Naive B cell (primary cell): ENCODE measurements at regions not wholly inside any gene's neighbourhood (a gene's known extent, or its start where the extent isn't known, plus 50 kb on each side); places are given as distances from the start of the nearest gene placed in this dataset.

Experiments
- ATAC-seq, 2 donors: fragments of 150-1000 bp; cut with Tn5 transposase; 2 replicates each; pipeline ENCODE4 v1.10.0; 2021; ENCODE audit warnings: low read depth in 2 of 2, mild to moderate bottlenecking in 2 of 2, moderate library complexity in 2 of 2
- DNase-seq: peaks from one replicate; pipeline ENCODE4 v3.0.0; 2022
- H3K27ac Mint-ChIP-seq, 6 donors: one replicate each; pipeline ENCODE4 v1.8.0; 2020 to 2022; ENCODE audit warnings: mild to moderate bottlenecking in 6 of 6, mixed read lengths in 6 of 6, moderate library complexity in 5 of 6, inconsistent platforms in 2 of 6
- H3K27me3 Mint-ChIP-seq, 3 donors: one replicate each; pipeline ENCODE4 v1.8.0; 2021 to 2022; ENCODE audit warnings: mixed read lengths in 3 of 3, mild to moderate bottlenecking in 1 of 3
- H3K36me3 Mint-ChIP-seq, 2 donors: one replicate each; pipeline ENCODE4 v1.8.0; 2020 to 2022; ENCODE audit warnings: mixed read lengths in 2 of 2, inconsistent platforms in 1 of 2, mild to moderate bottlenecking in 1 of 2
- H3K4me1 Mint-ChIP-seq, 3 donors: one replicate each; pipeline ENCODE4 v1.8.0; 2020 to 2022; ENCODE audit warnings: mixed read lengths in 3 of 3, inconsistent platforms in 1 of 3, mild to moderate bottlenecking in 1 of 3, moderate library complexity in 1 of 3
- H3K4me3 Mint-ChIP-seq, 8 donors: one replicate each; pipeline ENCODE4 v1.8.0; 2020 to 2022; ENCODE audit warnings: mild to moderate bottlenecking in 8 of 8, mixed read lengths in 8 of 8, moderate library complexity in 8 of 8, inconsistent platforms in 2 of 8
- H3K9me3 Mint-ChIP-seq, 7 donors: one replicate each; pipeline ENCODE4 v1.8.0; 2020 to 2022; ENCODE audit warnings: mixed read lengths in 7 of 7, mild to moderate bottlenecking in 5 of 7, inconsistent platforms in 2 of 7, moderate library complexity in 1 of 7

GRCh38 chr15:91706322-91707032 lies 147.0 kb upstream of the SLCO3A1 start:
- H3K9me3 Mint-ChIP-seq, result peaks cover 0 to 7% (median 6%) of the 10 kb centered on the region in 7 donors
- DNase-seq (no peak), ATAC-seq (no peak)
- peak overlapping the region in 1 of 6 donors; percentile 31 for H3K27ac Mint-ChIP-seq
- no peaks in the 10 kb centered on the region for H3K4me1 Mint-ChIP-seq
- no peaks in the 10 kb centered on the region for H3K36me3 Mint-ChIP-seq
- peaks cover 0 to 13% (median 8%) of the 10 kb centered on the region in 3 donors for H3K27me3 Mint-ChIP-seq
- no peak overlapping the region for H3K4me3 Mint-ChIP-seq

GRCh38 chr15:91710080-91710698 lies 143.3 kb upstream of the SLCO3A1 start:
- no peak overlapping the region for H3K27ac Mint-ChIP-seq
- no peaks in the 10 kb centered on the region for H3K4me1 Mint-ChIP-seq

GRCh38 chr15:91711384-91712033 lies 142.0 kb upstream of the SLCO3A1 start:
- no peaks in the 10 kb centered on the region for H3K36me3 Mint-ChIP-seq
- ATAC-seq, result no peak
- peaks cover 3 to 9% (median 6%) of the 10 kb centered on the region in 7 donors for H3K9me3 Mint-ChIP-seq
- no peak overlapping the region for H3K4me3 Mint-ChIP-seq
- H3K27ac Mint-ChIP-seq, result no peak overlapping the region
- peaks cover 0 to 8% (median 5%) of the 10 kb centered on the region in 3 donors for H3K27me3 Mint-ChIP-seq
- DNase-seq, result no peak
- no peaks in the 10 kb centered on the region for H3K4me1 Mint-ChIP-seq

More at GRCh38 chr15:91710080-91710698, 143.3 kb upstream of the SLCO3A1 start:
- Mint-ChIP-seq H3K9me3 (peaks cover 3 to 9% (median 6%) of the 10 kb centered on the region in 7 donors), H3K4me3 (no peak overlapping the region), H3K36me3 (no peaks in the 10 kb centered on the region), H3K27me3 (peaks cover 0 to 10% (median 8%) of the 10 kb centered on the region in 3 donors)
- ATAC-seq (no peak), DNase-seq (no peak)

GRCh38 chr15:91712286-91712685 lies 141.2 kb upstream of the SLCO3A1 start:
- Mint-ChIP-seq H3K4me3 (no peak overlapping the region), H3K4me1 (no peaks in the 10 kb centered on the region), H3K27ac (no peak overlapping the region), H3K9me3 (peaks cover 3 to 7% (median 5%) of the 10 kb centered on the region in 7 donors), H3K36me3 (no peaks in the 10 kb centered on the region), H3K27me3 (peaks cover under 1 to 8% (median 5%) of the 10 kb centered on the region in 3 donors)
- no peak for DNase-seq
- no peak for ATAC-seq

- H3K4me1 Mint-ChIP-seq, result no peaks in the 10 kb centered on the region
- H3K36me3 Mint-ChIP-seq, result no peaks in the 10 kb centered on the region
- no peak overlapping the region for H3K27ac Mint-ChIP-seq
- DNase-seq, result no peak
- peaks cover 0 to 6% (median 6%) of the 10 kb centered on the region in 3 donors for H3K27me3 Mint-ChIP-seq
- peaks cover 0 to 14% (median 3%) of the 10 kb centered on the region in 7 donors for H3K9me3 Mint-ChIP-seq
- H3K4me3 Mint-ChIP-seq, result no peak overlapping the region
- no peak for ATAC-seq
Measured at GRCh38 chr15:91716536-91716935, 137.0 kb upstream of the SLCO3A1 start.

- Mint-ChIP-seq H3K36me3 (no peaks in the 10 kb centered on the region), H3K27me3 (peaks cover 0 to 6% (median 6%) of the 10 kb centered on the region in 3 donors), H3K4me3 (no peak overlapping the region), H3K9me3 (peaks cover 0 to 14% (median 2%) of the 10 kb centered on the region in 7 donors), H3K4me1 (no peaks in the 10 kb centered on the region), H3K27ac (no peak overlapping the region)
- no peak for DNase-seq
- ATAC-seq, result no peak
Measured at GRCh38 chr15:91717811-91718210, 135.7 kb upstream of the SLCO3A1 start.

GRCh38 chr15:91723959-91724358 lies 129.5 kb upstream of the SLCO3A1 start:
- no peaks in the 10 kb centered on the region for H3K36me3 Mint-ChIP-seq
- H3K9me3 Mint-ChIP-seq, result peaks cover 0 to 6% (median 4%) of the 10 kb centered on the region in 7 donors
- H3K27ac Mint-ChIP-seq, result no peak overlapping the region

GRCh38 chr15:91733661-91734060 lies 119.8 kb upstream of the SLCO3A1 start:
- H3K27me3 Mint-ChIP-seq, result peaks cover 0 to 20% (median 0%) of the 10 kb centered on the region in 3 donors
- DNase-seq, result no peak
- H3K4me1 Mint-ChIP-seq, result no peaks in the 10 kb centered on the region

More at GRCh38 chr15:91723959-91724358, 129.5 kb upstream of the SLCO3A1 start:
- DNase-seq (no peak), ATAC-seq (no peak)
- Mint-ChIP-seq H3K4me3 (no peak overlapping the region), H3K4me1 (no peaks in the 10 kb centered on the region), H3K27me3 (peaks cover 0 to 6% (median 0%) of the 10 kb centered on the region in 3 donors)

GRCh38 chr15:91737151-91737818 lies 116.2 kb upstream of the SLCO3A1 start:
- H3K27ac Mint-ChIP-seq, result no peak overlapping the region
- no peak for ATAC-seq
- no peaks in the 10 kb centered on the region for H3K4me1 Mint-ChIP-seq
- H3K9me3 Mint-ChIP-seq, result peaks cover 0 to 5% (median 0%) of the 10 kb centered on the region in 7 donors
- no peak overlapping the region for H3K4me3 Mint-ChIP-seq
- DNase-seq, result no peak
- H3K36me3 Mint-ChIP-seq, result no peaks in the 10 kb centered on the region
- H3K27me3 Mint-ChIP-seq, result peaks cover 0 to 20% (median 0%) of the 10 kb centered on the region in 3 donors

More at GRCh38 chr15:91733661-91734060, 119.8 kb upstream of the SLCO3A1 start:
- no peak overlapping the region for H3K4me3 Mint-ChIP-seq
- no peaks in the 10 kb centered on the region for H3K36me3 Mint-ChIP-seq
- no peak overlapping the region for H3K27ac Mint-ChIP-seq
- peaks cover 0 to 4% (median 0%) of the 10 kb centered on the region in 7 donors for H3K9me3 Mint-ChIP-seq
- no peak for ATAC-seq

GRCh38 chr15:91741986-91742385 lies 111.5 kb upstream of the SLCO3A1 start:
- DNase-seq (no peak), ATAC-seq (no peak)
- Mint-ChIP-seq H3K4me3 (no peak overlapping the region), H3K27me3 (peaks cover 6 to 28% (median 11%) of the 10 kb centered on the region in 3 donors), H3K27ac (no peak overlapping the region), H3K36me3 (no peaks in the 10 kb centered on the region), H3K4me1 (no peaks in the 10 kb centered on the region), H3K9me3 (peaks cover 0 to 4% (median 0%) of the 10 kb centered on the region in 7 donors)

GRCh38 chr15:91751611-91752010 lies 101.9 kb upstream of the SLCO3A1 start:
- H3K27ac Mint-ChIP-seq, result no peak overlapping the region
- H3K4me1 Mint-ChIP-seq, result peaks cover 0 to 5% (median 0%) of the 10 kb centered on the region in 3 donors
- peaks cover 0 to 9% of the 10 kb centered on the region in 2 donors for H3K36me3 Mint-ChIP-seq
- H3K27me3 Mint-ChIP-seq, result no peaks in the 10 kb centered on the region
- H3K4me3 Mint-ChIP-seq, result no peak overlapping the region
- ATAC-seq, result no peak
- DNase-seq, result no peak
- peaks cover 0 to 11% (median 4%) of the 10 kb centered on the region in 7 donors for H3K9me3 Mint-ChIP-seq

GRCh38 chr15:91752081-91752785 lies 101.3 kb upstream of the SLCO3A1 start:
- Mint-ChIP-seq H3K9me3 (peaks cover 0 to 11% (median 4%) of the 10 kb centered on the region in 7 donors), H3K4me1 (peaks cover 0 to 5% (median 0%) of the 10 kb centered on the region in 3 donors), H3K27me3 (no peaks in the 10 kb centered on the region), H3K4me3 (no peak overlapping the region), H3K36me3 (peaks cover 0 to 9% of the 10 kb centered on the region in 2 donors), H3K27ac (no peak overlapping the region)
- no peak for DNase-seq
- ATAC-seq, result no peak
